Osteocyte (in vitro differentiated cells): ENCODE measurements at regions not wholly inside any gene's neighbourhood (a gene's known extent, or its start where the extent isn't known, plus 50 kb on each side); places are given as distances from the start of the nearest gene placed in this dataset.

Source experiments
- DNase-seq: peaks from one replicate; pipeline ENCODE4 v3.0.0; 2021; ENCODE audit warnings: mixed read lengths; ENCODE audit not compliant: unreplicated experiment; ENCODE audit errors: extremely low spot score
- H3K27ac Mint-ChIP-seq: one replicate; pipeline ENCODE4 v1.8.0; 2021; ENCODE audit warnings: mild to moderate bottlenecking, mixed read lengths; ENCODE audit not compliant: unreplicated experiment
- H3K27me3 Mint-ChIP-seq: one replicate; pipeline ENCODE4 v1.8.0; 2021; ENCODE audit warnings: mixed read lengths; ENCODE audit not compliant: unreplicated experiment
- H3K36me3 Mint-ChIP-seq: one replicate; pipeline ENCODE4 v1.8.0; 2021; ENCODE audit warnings: mixed read lengths; ENCODE audit not compliant: unreplicated experiment
- H3K4me1 Mint-ChIP-seq: one replicate; pipeline ENCODE4 v1.8.0; 2021; ENCODE audit warnings: mixed read lengths; ENCODE audit not compliant: unreplicated experiment
- H3K4me3 Mint-ChIP-seq: one replicate; pipeline ENCODE4 v1.8.0; 2021; ENCODE audit warnings: mild to moderate bottlenecking, moderate library complexity, mixed read lengths; ENCODE audit not compliant: unreplicated experiment
- H3K9me3 Mint-ChIP-seq: one replicate; pipeline ENCODE4 v1.8.0; 2021; ENCODE audit warnings: mixed read lengths; ENCODE audit not compliant: unreplicated experiment
- CTCF ChIP-seq: fragments of 200-600 bp; sonication (generic); IDR thresholded peaks from 2 replicates; pipeline ENCODE4 v1.5.0; 2021; ENCODE audit warnings: antibody characterized with exemption, mild to moderate bottlenecking, moderate library complexity

- Mint-ChIP-seq H3K36me3 (no peaks in the 10 kb centered on the region), H3K4me1 (peaks cover under 1% of the 10 kb centered on the region), H3K4me3 (no peak overlapping the region), H3K9me3 (peaks cover 3% of the 10 kb centered on the region), H3K27ac (no peak overlapping the region), H3K27me3 (peaks cover 7% of the 10 kb centered on the region)
- TF ChIP-seq CTCF: no peak
- DNase-seq: no peak
Observed at GRCh38 chr5:125967576-125967975, 455.6 kb upstream of the GRAMD2B start.

GRCh38 chr5:125969011-125969813 is 454.0 kb upstream of the GRAMD2B start:
- Mint-ChIP-seq H3K36me3 (no peaks in the 10 kb centered on the region), H3K27me3 (peaks cover 13% of the 10 kb centered on the region), H3K4me3 (no peak overlapping the region), H3K27ac (no peak overlapping the region), H3K9me3 (peaks cover 3% of the 10 kb centered on the region), H3K4me1 (peaks cover 7% of the 10 kb centered on the region)
- TF ChIP-seq CTCF: no peak
- no peak for DNase-seq

- H3K4me3 Mint-ChIP-seq: no peak overlapping the region
- peaks cover 3% of the 10 kb centered on the region for H3K9me3 Mint-ChIP-seq
- no peak for DNase-seq
- no peak for TF ChIP-seq CTCF
- H3K27me3 Mint-ChIP-seq: peaks cover 16% of the 10 kb centered on the region
- H3K27ac Mint-ChIP-seq: no peak overlapping the region
- H3K4me1 Mint-ChIP-seq: peaks cover 7% of the 10 kb centered on the region
- H3K36me3 Mint-ChIP-seq: no peaks in the 10 kb centered on the region
Observed at GRCh38 chr5:125969814-125970171, 453.4 kb upstream of the GRAMD2B start.

DNA sequence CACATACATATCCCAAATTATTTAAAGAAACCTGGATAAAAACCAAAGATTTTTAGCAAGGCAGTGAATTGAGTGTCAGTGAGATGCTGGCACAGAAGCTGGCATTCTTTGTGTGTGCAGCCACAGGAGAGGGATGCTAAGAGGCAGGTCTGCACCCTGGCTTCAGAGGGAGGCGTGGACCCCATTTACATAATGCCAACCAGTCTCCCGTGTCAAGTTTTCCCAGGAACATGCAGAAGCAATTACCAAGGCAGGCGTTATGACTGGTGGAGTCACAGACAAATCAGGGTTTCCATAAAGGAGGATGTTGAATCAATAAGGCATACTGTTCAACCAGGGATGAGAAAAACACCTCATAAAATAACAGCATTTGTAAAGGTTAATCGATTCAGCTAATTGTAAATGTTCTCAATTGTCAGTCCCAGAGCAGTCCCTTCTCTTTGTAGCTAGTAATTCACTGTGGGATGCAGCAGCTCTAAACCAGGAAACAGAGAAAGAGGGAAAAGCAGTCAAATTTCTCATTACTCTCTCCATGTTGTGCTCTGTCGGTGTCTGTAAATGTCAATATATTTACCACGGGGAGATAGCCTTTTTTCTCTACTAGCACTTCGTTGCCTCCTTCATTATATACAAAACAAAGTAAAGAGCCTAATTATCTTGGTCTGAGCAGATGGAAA is 452.4 kb upstream of the GRAMD2B start:
- TF ChIP-seq CTCF: no peak
- Mint-ChIP-seq H3K4me1 (peaks cover 7% of the 10 kb centered on the region), H3K27ac (no peak overlapping the region), H3K36me3 (no peaks in the 10 kb centered on the region), H3K27me3 (peaks cover 20% of the 10 kb centered on the region), H3K9me3 (peaks cover 3% of the 10 kb centered on the region), H3K4me3 (no peak overlapping the region)
- DNase-seq: no peak

DNA sequence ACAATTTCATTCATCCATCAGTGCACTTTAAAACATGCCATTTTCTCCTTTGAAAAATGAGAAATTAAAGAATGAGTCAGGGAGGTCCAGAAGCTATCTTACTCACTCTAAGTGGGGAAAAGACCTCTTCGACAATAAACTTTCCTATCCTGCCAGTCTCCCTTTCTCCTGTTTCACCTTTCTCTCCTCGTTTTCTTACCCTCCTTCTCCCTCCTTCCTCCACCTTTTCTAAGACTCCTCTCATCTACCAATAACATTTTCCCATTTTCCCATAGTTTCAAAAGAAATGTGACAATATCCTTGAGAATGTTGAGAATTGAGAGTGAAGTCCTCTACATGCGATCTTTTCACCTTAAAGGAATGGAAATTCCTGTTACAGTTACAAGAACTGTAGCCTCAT is 450.5 kb upstream of the GRAMD2B start:
- H3K4me1 Mint-ChIP-seq: peaks cover 7% of the 10 kb centered on the region
- peaks cover 20% of the 10 kb centered on the region for H3K27me3 Mint-ChIP-seq
- H3K27ac Mint-ChIP-seq: no peak overlapping the region
- TF ChIP-seq CTCF: no peak
- H3K9me3 Mint-ChIP-seq: no peaks in the 10 kb centered on the region
- DNase-seq: no peak
- H3K36me3 Mint-ChIP-seq: no peaks in the 10 kb centered on the region
- H3K4me3 Mint-ChIP-seq: no peak overlapping the region
